Bronchial epithelial cell (primary cell): ENCODE measurements at regions not wholly inside any gene's neighbourhood (a gene's known extent, or its start where the extent isn't known, plus 50 kb on each side); places are given as distances from the start of the nearest gene placed in this dataset.

Experiments used
- DNase-seq: peaks from one replicate; pipeline ENCODE4 v3.0.0-alpha.2; 2010; ENCODE audit warnings: low read depth
- FAIRE-seq: peaks from 2 replicates; lab custom pipeline; 2011; peaks lifted over from hg19 to GRCh38; lab: Jason Lieb, UNC
- H3K27me3 ChIP-seq: 2 replicates; pipeline ENCODE4 v1.5.1; 2011; ENCODE audit warnings: low read length; ENCODE audit not compliant: control insufficient read depth, insufficient read depth
- H3K36me3 ChIP-seq: 2 replicates; pipeline ENCODE4 v1.5.1; 2011; ENCODE audit warnings: low read length; ENCODE audit not compliant: control insufficient read depth, insufficient read depth
- H3K4me3 ChIP-seq: 2 replicates; pipeline ENCODE4 v1.5.1; 2011; ENCODE audit warnings: mild to moderate bottlenecking, low read depth, low read length, control low read depth
- CTCF ChIP-seq: IDR thresholded peaks from 2 replicates; pipeline ENCODE4 v1.5.1; 2011; ENCODE audit warnings: mild to moderate bottlenecking, moderate library complexity, low read length, control low read depth, inconsistent platforms; ENCODE audit not compliant: insufficient read depth, severe bottlenecking

GRCh38 chr9:32304495-32304894 lies 79.9 kb upstream of the ACO1 start:
- DNase-seq (no peak), FAIRE-seq (no peak)
- H3K27me3 ChIP-seq = no peaks in the 10 kb centered on the region
- H3K36me3 ChIP-seq = no peaks in the 10 kb centered on the region
- H3K4me3 ChIP-seq = no peak overlapping the region
- TF ChIP-seq CTCF = no peak

DNA sequence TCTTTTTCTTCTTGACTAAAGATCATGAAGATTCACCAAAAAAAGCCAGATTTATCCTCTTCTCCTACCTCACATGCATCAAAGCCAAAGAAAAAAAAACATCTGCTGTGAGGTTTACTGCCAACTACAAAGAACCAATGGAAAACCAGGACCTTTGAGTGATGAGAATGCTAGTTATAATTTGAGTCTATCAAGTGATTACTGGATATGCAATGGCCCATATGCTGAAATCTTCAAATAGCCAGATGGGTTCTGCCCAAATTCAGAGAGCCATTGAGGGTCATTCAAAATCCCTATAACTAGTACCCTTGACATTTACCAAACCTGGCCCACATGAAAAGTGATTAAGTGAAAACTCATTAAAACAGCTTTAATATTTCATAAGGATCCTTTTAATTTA lies 78.4 kb upstream of the ACO1 start:
- Histone ChIP-seq H3K27me3 (no peaks in the 10 kb centered on the region), H3K36me3 (no peaks in the 10 kb centered on the region), H3K4me3 (no peak overlapping the region)
- FAIRE-seq (no peak), DNase-seq (no peak)
- no peak for TF ChIP-seq CTCF

GRCh38 chr9:32319312-32319929 lies 65.0 kb upstream of the ACO1 start:
- no peak for TF ChIP-seq CTCF
- DNase-seq = no peak

DNA sequence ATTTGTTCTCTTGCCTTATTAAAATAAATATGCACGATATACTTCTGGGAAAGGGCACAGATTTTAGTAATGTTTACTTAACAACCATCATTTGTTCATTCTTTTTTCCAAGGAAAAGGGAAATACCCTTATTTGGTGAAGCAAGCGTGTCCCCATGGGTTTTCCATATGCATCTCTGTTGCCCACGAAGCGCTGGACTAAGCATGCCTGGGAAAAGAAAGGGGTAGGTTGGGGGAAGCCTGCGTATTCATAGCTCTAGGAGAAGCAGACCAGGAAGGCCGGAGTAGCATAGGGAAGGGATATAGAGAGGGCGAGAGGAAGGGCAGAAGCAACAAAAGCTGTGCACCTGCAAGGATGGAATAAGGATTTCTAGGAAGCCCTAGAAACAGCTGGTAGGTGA lies 61.8 kb upstream of the ACO1 start:
- DNase-seq (no peak), FAIRE-seq (no peak)
- no peak for TF ChIP-seq CTCF
- H3K27me3 ChIP-seq = no peaks in the 10 kb centered on the region
- no peak overlapping the region for H3K4me3 ChIP-seq
- no peaks in the 10 kb centered on the region for H3K36me3 ChIP-seq

More at GRCh38 chr9:32319312-32319929, 65.0 kb upstream of the ACO1 start:
- Histone ChIP-seq H3K27me3 (no peaks in the 10 kb centered on the region), H3K36me3 (no peaks in the 10 kb centered on the region), H3K4me3 (no peak overlapping the region)
- FAIRE-seq = no peak

GRCh38 chr9:32326146-32326545 lies 58.3 kb upstream of the ACO1 start:
- DNase-seq (no peak), FAIRE-seq (no peak)
- Histone ChIP-seq H3K4me3 (no peak overlapping the region), H3K36me3 (no peaks in the 10 kb centered on the region), H3K27me3 (no peaks in the 10 kb centered on the region)
- TF ChIP-seq CTCF = no peak

DNA sequence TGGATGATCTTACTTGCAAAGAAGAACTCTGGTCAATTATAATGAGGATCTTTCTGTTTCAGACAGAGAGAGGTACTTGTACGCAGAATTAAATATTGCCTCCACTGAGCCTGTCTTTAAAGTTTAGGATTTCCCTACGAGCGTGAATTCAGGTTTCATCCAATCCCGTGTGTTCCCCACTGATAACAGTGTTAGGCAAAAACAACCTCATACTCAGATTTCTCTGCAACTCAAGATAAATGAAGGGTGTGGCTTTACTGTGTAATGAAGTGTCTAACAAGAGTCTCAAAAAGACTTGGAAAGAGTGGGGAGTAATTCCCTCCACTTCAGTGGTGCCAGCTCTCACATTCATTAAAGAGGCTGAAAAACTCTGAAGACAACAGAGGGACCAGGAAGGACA lies 53.2 kb upstream of the ACO1 start:
- TF ChIP-seq CTCF = no peak
- Histone ChIP-seq H3K36me3 (no peaks in the 10 kb centered on the region), H3K4me3 (no peak overlapping the region), H3K27me3 (no peaks in the 10 kb centered on the region)
- FAIRE-seq (no peak), DNase-seq (no peak)
